Mesendoderm (in vitro differentiated cells): ENCODE measurements at regions not wholly inside any gene's neighbourhood (a gene's known extent, or its start where the extent isn't known, plus 50 kb on each side); places are given as distances from the start of the nearest gene placed in this dataset.
A peak's percentile ranks its signal among the peaks of the same experiment; 100 is the strongest.

Experiments used
- DNase-seq: peaks from one replicate; pipeline ENCODE4 v3.0.0; 2013
- H2AK5ac ChIP-seq: 2 replicates; pipeline ENCODE4 v1.6.1; 2013; ENCODE audit warnings: low read length, inconsistent platforms
- H2BK120ac ChIP-seq: 2 replicates; pipeline ENCODE4 v1.6.1; 2013; ENCODE audit warnings: low read depth, mild to moderate bottlenecking, low read length, moderate library complexity, mixed read lengths
- H2BK15ac ChIP-seq: replicated peaks from 2 replicates; pipeline ENCODE4 v1.6.1; 2013; ENCODE audit warnings: low read depth, mild to moderate bottlenecking, moderate library complexity
- H2BK5ac ChIP-seq: 2 replicates; pipeline ENCODE4 v1.6.1; 2013; ENCODE audit warnings: low read length, inconsistent platforms
- H3K18ac ChIP-seq: 2 replicates; pipeline ENCODE4 v1.6.1; 2013; ENCODE audit warnings: mild to moderate bottlenecking, low read length, mixed read lengths
- H3K23ac ChIP-seq: one replicate; pipeline ENCODE4 v1.6.1; 2013; ENCODE audit warnings: low read length
- H3K27ac ChIP-seq: 2 replicates; pipeline ENCODE4 v1.5.1; 2013; ENCODE audit warnings: low read depth, mild to moderate bottlenecking, inconsistent platforms, low read length, moderate library complexity
- H3K27me3 ChIP-seq: 2 replicates; pipeline ENCODE4 v1.6.1; 2013; ENCODE audit warnings: low read length, control low read depth, mild to moderate bottlenecking, inconsistent platforms; ENCODE audit not compliant: insufficient read depth, poor library complexity
- H3K36me3 ChIP-seq: 2 replicates; pipeline ENCODE4 v1.6.1; 2013; ENCODE audit warnings: low read length, inconsistent platforms; ENCODE audit not compliant: control insufficient read depth, insufficient read depth
- H3K4ac ChIP-seq: one replicate; pipeline ENCODE4 v1.6.1; 2013; ENCODE audit warnings: low read depth, mild to moderate bottlenecking, low read length, moderate library complexity
- H3K4me1 ChIP-seq: 2 replicates; pipeline ENCODE4 v1.6.1; 2013; ENCODE audit warnings: low read depth, low read length, inconsistent platforms; ENCODE audit not compliant: control insufficient read depth
- H3K4me2 ChIP-seq: 2 replicates; pipeline ENCODE4 v1.6.1; 2013; ENCODE audit warnings: low read length
- H3K4me3 ChIP-seq: 2 replicates; pipeline ENCODE4 v1.5.1; 2013; ENCODE audit warnings: mild to moderate bottlenecking, low read length
- H3K56ac ChIP-seq: one replicate; pipeline ENCODE4 v1.6.1; 2013; ENCODE audit warnings: low read length
- H3K79me1 ChIP-seq: 2 replicates; pipeline ENCODE4 v1.6.1; 2013; ENCODE audit warnings: low read length, inconsistent platforms
- H3K79me2 ChIP-seq: 2 replicates; pipeline ENCODE4 v1.6.1; 2013; ENCODE audit warnings: mild to moderate bottlenecking, low read length; ENCODE audit not compliant: control insufficient read depth, insufficient read depth
- H3K9ac ChIP-seq: 2 replicates; pipeline ENCODE4 v1.6.1; 2013; ENCODE audit warnings: low read length, inconsistent platforms
- H4K5ac ChIP-seq: one replicate; pipeline ENCODE4 v1.6.1; 2013; ENCODE audit warnings: low read length
- H4K8ac ChIP-seq: one replicate; pipeline ENCODE4 v1.6.1; 2013; ENCODE audit warnings: low read depth, mild to moderate bottlenecking, control low read depth, low read length, moderate library complexity
- WGBS: extraction: QIAGEN DNeasy Blood & Tissue Kit; methylation state at CpG from one replicate; pipeline ENCODE4 v1.1.7; 2013; ENCODE audit warnings: low lambda C conversion rate, missing lambda C conversion rate; ENCODE audit not compliant: insufficient coverage; ENCODE audit errors: extremely low coverage; 5-methylcytosine and 5-hydroxymethylcytosine counted together

GRCh38 chr3:192057261-192057660 lies 596.3 kb downstream of the PYDC2 start:
- DNase-seq: no peak
- Histone ChIP-seq H4K8ac (no peak overlapping the region), H4K5ac (no peak overlapping the region), H3K4me2 (no peak overlapping the region), H2BK15ac (no peak overlapping the region), H2BK5ac (no peak overlapping the region), H3K27ac (no peak overlapping the region), H3K56ac (no peak overlapping the region), H3K4ac (no peak overlapping the region), H2AK5ac (no peak overlapping the region), H3K4me3 (no peak overlapping the region), H3K4me1 (no peaks in the 10 kb centered on the region), H3K23ac (no peak overlapping the region), H3K9ac (no peak overlapping the region), H3K18ac (peak overlapping the region; percentile 80), H3K27me3 (no peaks in the 10 kb centered on the region), H3K36me3 (no peaks in the 10 kb centered on the region), H2BK120ac (no peak overlapping the region), H3K79me2 (no peaks in the 10 kb centered on the region), H3K79me1 (no peaks in the 10 kb centered on the region)
- WGBS: no CpG with 5 or more reads among the region's 3 CpGs

- H3K23ac ChIP-seq: no peak overlapping the region
- H3K79me1 ChIP-seq: no peaks in the 10 kb centered on the region
- peak overlapping the region; percentile 13 for H3K18ac ChIP-seq
- H3K4ac ChIP-seq: no peak overlapping the region
- no peak overlapping the region for H3K9ac ChIP-seq
- H3K36me3 ChIP-seq: no peaks in the 10 kb centered on the region
- H3K79me2 ChIP-seq: no peaks in the 10 kb centered on the region
- no peak for DNase-seq
- no peak overlapping the region for H3K27ac ChIP-seq
- H3K4me2 ChIP-seq: no peak overlapping the region
- no peak overlapping the region for H4K8ac ChIP-seq
- no CpG with 5 or more reads among the region's 3 CpGs for WGBS
- peak overlapping the region; percentile 8 for H2BK15ac ChIP-seq
- H2BK5ac ChIP-seq: no peak overlapping the region
- H4K5ac ChIP-seq: no peak overlapping the region
- H3K4me3 ChIP-seq: no peak overlapping the region
- peak overlapping the region; percentile 15 for H2BK120ac ChIP-seq
- no peaks in the 10 kb centered on the region for H3K27me3 ChIP-seq
- H3K56ac ChIP-seq: no peak overlapping the region
- H2AK5ac ChIP-seq: no peak overlapping the region
- H3K4me1 ChIP-seq: peaks cover 1% of the 10 kb centered on the region
Observed at GRCh38 chr3:192060160-192060781, 599.3 kb downstream of the PYDC2 start.

- no peak overlapping the region for H2AK5ac ChIP-seq
Observed at GRCh38 chr3:192061426-192061825, 600.5 kb downstream of the PYDC2 start.

GRCh38 chr3:192062186-192062585 lies 601.2 kb downstream of the PYDC2 start:
- no peaks in the 10 kb centered on the region for H3K36me3 ChIP-seq
- peaks cover 1% of the 10 kb centered on the region for H3K4me1 ChIP-seq
- H4K5ac ChIP-seq: no peak overlapping the region
- H3K4me2 ChIP-seq: no peak overlapping the region
- no CpG with 5 or more reads among the region's 3 CpGs for WGBS
- no peak overlapping the region for H3K4ac ChIP-seq
- no peaks in the 10 kb centered on the region for H3K27me3 ChIP-seq
- no peak overlapping the region for H2BK15ac ChIP-seq
- no peak overlapping the region for H2BK5ac ChIP-seq
- no peak overlapping the region for H2AK5ac ChIP-seq
- no peak overlapping the region for H3K23ac ChIP-seq
- H3K79me2 ChIP-seq: no peaks in the 10 kb centered on the region
- H4K8ac ChIP-seq: no peak overlapping the region
- H2BK120ac ChIP-seq: no peak overlapping the region
- no peak overlapping the region for H3K4me3 ChIP-seq
- H3K79me1 ChIP-seq: no peaks in the 10 kb centered on the region
- H3K56ac ChIP-seq: no peak overlapping the region
- no peak overlapping the region for H3K9ac ChIP-seq
- no peak for DNase-seq
- H3K27ac ChIP-seq: no peak overlapping the region
- no peak overlapping the region for H3K18ac ChIP-seq

More at GRCh38 chr3:192061426-192061825, 600.5 kb downstream of the PYDC2 start:
- no peak overlapping the region for H3K23ac ChIP-seq
- H3K36me3 ChIP-seq: no peaks in the 10 kb centered on the region
- no peak overlapping the region for H3K4ac ChIP-seq
- H3K4me1 ChIP-seq: peaks cover 1% of the 10 kb centered on the region
- no peak overlapping the region for H3K4me3 ChIP-seq
- no peak overlapping the region for H2BK120ac ChIP-seq
- H4K8ac ChIP-seq: peak overlapping the region; percentile 93
- no peak overlapping the region for H3K56ac ChIP-seq
- H4K5ac ChIP-seq: no peak overlapping the region
- no peak for DNase-seq
- H3K18ac ChIP-seq: no peak overlapping the region
- no peak overlapping the region for H3K27ac ChIP-seq
- H3K27me3 ChIP-seq: no peaks in the 10 kb centered on the region
- H2BK15ac ChIP-seq: no peak overlapping the region
- no peaks in the 10 kb centered on the region for H3K79me2 ChIP-seq
- H3K79me1 ChIP-seq: no peaks in the 10 kb centered on the region
- H3K9ac ChIP-seq: no peak overlapping the region
- no CpG with 5 or more reads among the region's 2 CpGs for WGBS
- H2BK5ac ChIP-seq: no peak overlapping the region
- H3K4me2 ChIP-seq: no peak overlapping the region

GRCh38 chr3:192063570-192063969 lies 602.6 kb downstream of the PYDC2 start:
- Histone ChIP-seq H3K9ac (no peak overlapping the region), H3K4me3 (no peak overlapping the region), H3K27ac (no peak overlapping the region), H3K4me1 (peaks cover 1% of the 10 kb centered on the region), H3K79me2 (no peaks in the 10 kb centered on the region), H3K56ac (no peak overlapping the region), H2BK15ac (no peak overlapping the region), H3K23ac (no peak overlapping the region), H3K79me1 (no peaks in the 10 kb centered on the region), H2BK120ac (no peak overlapping the region), H3K36me3 (no peaks in the 10 kb centered on the region), H2BK5ac (no peak overlapping the region), H3K4me2 (no peak overlapping the region), H2AK5ac (no peak overlapping the region), H3K4ac (no peak overlapping the region), H4K8ac (no peak overlapping the region), H4K5ac (no peak overlapping the region), H3K27me3 (no peaks in the 10 kb centered on the region), H3K18ac (peak overlapping the region; percentile 78)
- DNase-seq: peak; percentile 83
- WGBS: no CpG with 5 or more reads among the region's 16 CpGs

GRCh38 chr3:192064959-192065358 lies 604.0 kb downstream of the PYDC2 start:
- Histone ChIP-seq H3K27ac (no peak overlapping the region), H3K4me3 (no peak overlapping the region), H3K4ac (no peak overlapping the region), H2AK5ac (no peak overlapping the region), H3K27me3 (no peaks in the 10 kb centered on the region), H3K9ac (no peak overlapping the region), H2BK120ac (no peak overlapping the region), H4K5ac (no peak overlapping the region), H3K56ac (no peak overlapping the region), H3K79me2 (no peaks in the 10 kb centered on the region), H3K23ac (no peak overlapping the region), H4K8ac (no peak overlapping the region), H2BK15ac (no peak overlapping the region), H3K4me1 (peaks cover 1% of the 10 kb centered on the region), H3K4me2 (no peak overlapping the region), H3K79me1 (no peaks in the 10 kb centered on the region), H3K18ac (no peak overlapping the region), H3K36me3 (no peaks in the 10 kb centered on the region), H2BK5ac (no peak overlapping the region)
- no peak for DNase-seq
- WGBS: no CpG with 5 or more reads among the region's 1 CpG
